HG03432 (cell line): ENCODE measurements at regions not wholly inside any gene's neighbourhood (a gene's known extent, or its start where the extent isn't known, plus 50 kb on each side); places are given as distances from the start of the nearest gene placed in this dataset.

ENCODE experiments used
- ATAC-seq: cut with Tn5 transposase; IDR thresholded peaks from one replicate; pipeline ENCODE4 v1.9.1; 2021; ENCODE audit warnings: mild to moderate bottlenecking, moderate library complexity; ENCODE audit not compliant: unreplicated experiment

- ATAC-seq, result no peak
Measured at GRCh38 chr12:94722664-94723063, 72.3 kb upstream of the TMCC3 start.

GRCh38 chr12:94721173-94721572 is 70.8 kb upstream of the TMCC3 start:
- peak; percentile 90 for ATAC-seq

DNA sequence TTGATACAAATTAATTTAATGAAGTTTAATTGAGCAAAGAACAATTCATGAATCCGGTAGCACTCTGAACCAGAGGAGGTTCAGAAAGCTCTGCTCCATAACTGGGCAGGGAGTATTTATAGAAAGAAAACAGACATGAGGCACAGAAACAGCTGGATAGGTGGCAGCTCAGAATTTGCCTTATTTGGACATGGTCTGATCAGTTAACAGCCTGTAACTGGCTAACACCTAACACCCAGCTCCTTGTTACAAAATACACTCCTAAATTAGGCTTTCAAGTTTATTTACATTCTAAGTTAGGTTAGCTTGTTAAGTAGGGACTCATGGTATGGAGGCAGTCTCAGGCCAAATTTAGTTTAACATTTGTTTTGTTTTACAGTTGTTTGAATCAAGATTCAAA is 67.8 kb upstream of the TMCC3 start:
- ATAC-seq, result no peak

DNA sequence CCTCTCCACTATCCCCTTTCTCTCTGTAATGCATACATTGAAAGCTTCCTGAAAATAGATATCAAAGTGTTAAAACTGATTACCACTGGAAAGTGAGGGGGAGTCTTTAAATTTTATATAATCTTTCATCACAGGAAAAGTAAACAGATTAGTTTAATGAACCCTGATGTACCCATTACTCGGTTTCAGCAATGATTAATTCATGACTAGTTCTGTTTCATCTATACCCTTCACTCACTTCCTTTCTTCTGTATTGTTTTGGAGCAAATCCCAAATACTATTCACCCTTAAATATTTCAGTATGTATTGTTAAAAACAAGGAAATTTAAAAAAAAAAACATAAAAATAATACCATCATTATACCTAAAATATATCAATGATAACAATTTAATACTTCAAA is 67.3 kb upstream of the TMCC3 start:
- ATAC-seq, result no peak

GRCh38 chr12:94717108-94717507 is 66.8 kb upstream of the TMCC3 start:
- ATAC-seq, result no peak

GRCh38 chr12:94716339-94716738 is 66.0 kb upstream of the TMCC3 start:
- no peak for ATAC-seq

DNA sequence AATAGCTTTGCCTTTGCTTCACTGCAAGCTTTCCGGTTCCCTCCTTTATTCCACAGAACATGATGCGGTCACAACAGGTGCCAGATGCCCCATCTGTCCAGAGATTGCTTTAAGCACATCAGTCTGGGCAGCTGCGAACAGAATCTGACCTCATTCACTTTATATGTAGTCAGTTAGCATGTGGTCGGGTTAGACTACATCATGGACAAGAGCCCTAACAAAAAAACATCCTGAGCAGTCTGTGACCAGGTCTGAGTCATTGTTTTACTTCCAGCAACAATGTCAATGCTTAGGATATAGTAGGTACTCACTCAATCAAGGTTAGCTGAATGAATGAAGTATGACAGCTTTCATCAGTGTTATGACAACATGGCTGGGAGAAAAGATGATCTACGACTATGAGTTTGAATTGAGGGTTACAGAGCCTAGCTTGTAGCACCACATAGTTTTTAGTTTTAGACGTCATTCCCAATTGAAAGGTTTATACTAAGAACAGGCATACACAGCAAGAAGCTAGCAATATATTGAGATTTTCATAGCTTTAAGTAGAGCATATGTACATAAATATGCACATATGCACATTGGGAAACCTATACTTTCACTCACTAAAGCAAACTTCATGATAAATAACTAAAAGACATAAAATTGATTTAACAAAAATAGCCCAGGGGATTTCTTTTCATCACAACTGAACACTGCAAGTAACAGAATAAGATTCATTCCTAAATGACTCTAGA is 64.2 kb upstream of the TMCC3 start:
- no peak for ATAC-seq

DNA sequence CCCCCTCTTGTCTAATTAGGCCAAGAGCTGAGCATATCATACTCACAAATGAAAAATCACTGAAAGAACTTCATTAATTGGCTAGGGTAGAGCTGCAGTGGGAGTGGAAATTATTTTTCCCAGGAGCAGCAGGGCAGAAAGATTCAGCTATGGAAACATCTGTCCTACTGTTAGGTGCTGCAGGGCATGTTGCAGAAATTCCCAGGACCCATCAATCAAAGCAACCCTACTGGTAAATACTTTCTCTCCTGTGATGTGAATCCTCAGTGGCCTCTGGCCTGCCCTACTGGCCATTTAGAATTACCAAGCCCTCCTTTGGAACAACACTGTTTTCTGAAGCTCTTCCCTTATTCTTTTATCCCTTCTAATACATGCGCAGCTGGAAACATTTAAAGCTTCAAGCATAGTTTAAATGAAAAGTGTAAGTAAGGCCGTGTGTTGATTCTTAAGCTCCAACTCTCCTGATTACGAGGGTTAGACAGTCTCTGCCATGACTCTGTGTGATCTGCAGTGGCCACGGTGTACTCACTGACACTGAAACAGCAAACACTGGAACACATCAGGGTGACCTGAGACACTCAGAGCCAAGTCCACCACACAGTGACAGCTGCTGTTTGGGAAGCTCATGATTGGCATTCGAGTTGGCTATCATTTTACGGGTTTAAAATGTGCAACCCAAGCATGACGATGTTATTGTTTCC is 62.6 kb upstream of the TMCC3 start:
- ATAC-seq, result no peak

DNA sequence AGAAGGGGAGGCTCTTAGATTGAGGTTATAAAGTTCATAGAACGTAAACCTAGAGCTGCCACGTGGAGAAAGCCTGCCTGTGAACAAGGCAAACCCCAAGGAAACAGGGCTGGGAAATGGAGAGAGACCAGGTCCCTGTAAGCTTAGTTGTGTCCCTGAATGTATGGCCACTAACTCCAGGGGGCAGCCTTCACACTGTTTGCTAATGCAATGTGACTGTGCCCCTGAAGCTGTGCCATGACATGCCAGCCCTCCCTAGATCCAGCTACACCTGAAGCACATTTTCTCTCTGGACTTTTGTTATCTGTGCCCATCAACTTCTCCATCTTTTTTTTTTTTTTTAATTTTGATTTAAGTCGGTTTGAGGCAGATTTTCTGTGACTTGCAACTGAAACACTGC is 60.6 kb upstream of the TMCC3 start:
- no peak for ATAC-seq

DNA sequence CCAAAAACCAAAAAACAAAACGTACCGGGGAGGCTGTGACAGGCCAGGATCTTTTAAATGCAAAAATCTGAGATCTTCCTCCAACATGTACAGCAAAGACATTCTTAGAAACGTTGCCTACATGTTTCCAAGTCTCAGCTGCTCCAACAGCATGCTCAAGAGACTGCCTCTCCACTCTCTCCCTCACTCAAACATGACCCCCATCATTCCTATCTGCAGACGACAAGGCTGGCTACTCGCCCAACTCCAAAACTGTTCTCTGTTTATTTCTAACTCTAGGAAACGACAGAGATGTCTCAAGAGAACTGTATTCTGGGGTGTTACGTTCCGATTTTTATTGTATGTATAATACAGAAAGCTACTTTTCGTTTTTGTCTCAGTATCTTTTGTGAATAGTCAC is 57.5 kb upstream of the TMCC3 start:
- ATAC-seq, result no peak

GRCh38 chr12:94707036-94707435 is 56.7 kb upstream of the TMCC3 start:
- no peak for ATAC-seq

DNA sequence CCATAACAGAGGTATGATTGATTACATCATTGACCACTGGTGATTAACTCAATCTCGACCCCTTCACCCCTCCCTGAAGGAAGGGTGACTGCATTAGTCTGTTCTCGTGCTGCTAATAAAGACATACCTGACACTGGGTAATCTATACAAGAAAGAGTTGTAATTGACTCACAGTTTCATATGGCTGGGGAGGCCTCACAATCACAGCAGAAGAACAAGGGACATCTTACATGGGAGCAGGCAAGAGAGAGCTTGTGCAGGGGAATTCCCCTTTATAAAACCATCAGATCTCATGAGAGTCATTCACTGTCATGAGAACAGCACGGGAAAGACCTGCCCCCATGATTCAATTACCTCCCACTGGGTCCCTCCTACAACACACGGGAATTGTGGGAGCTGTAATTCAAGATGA is 55.9 kb upstream of the TMCC3 start:
- ATAC-seq, result peak; percentile 89

GRCh38 chr12:94705676-94706075 is 55.3 kb upstream of the TMCC3 start:
- ATAC-seq, result no peak

DNA sequence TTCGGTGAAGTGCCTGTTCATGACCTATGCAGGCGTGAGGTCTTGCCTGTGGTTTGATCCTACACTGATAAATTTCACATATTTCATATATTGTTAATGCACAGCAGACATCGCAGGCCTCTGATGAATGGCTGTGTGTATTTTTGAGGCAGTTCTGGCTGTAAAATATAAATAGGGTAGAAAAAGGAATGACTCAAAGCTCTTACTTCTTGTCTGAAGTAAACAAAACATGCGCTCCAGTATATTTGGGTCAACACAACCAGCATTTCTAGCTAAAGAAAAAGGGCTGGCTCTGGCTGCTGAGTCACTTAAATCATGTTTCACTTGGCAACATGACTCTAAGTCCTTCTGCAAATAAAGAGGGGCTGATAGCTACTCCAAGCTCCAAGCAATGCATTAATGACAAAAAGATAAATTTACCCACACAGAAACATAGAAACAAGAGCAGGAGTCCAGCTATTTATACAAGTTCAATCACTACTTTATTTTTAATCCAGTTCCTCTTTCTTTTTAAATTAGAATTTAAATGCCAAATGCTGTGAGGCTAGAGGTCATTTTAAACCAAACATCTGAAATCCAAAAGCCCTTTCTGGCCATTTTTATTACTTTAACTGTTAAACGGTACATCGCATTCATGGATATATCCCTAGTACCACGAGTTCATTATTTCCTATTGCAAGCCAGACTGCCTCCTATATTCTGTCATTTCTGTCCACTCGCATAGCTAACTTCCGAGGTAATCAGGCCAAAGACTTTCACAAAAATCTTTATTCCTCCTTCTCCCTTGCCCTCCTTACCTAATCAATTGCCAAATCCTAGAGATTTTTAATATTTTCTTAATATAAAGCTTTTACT is 54.3 kb upstream of the TMCC3 start:
- ATAC-seq, result no peak

DNA sequence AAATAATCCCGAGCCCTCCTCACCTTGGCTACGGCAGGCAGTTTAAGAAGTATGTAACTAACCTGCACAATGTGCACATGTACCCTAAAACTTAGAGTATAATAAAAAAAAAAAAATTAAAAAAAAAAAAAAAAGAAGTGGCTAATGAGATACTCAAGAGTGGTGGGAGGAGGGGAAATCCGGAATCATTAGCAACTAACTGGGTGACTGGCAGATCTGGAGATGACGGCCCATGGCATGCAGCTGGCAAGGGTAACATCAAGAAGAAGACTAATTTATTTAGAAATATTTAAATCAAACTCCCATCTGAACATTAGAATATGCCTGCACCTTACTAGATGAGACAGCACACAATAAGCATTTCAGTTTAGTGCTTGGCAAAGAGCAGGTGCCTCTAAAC is 52.3 kb upstream of the TMCC3 start:
- no peak for ATAC-seq

DNA sequence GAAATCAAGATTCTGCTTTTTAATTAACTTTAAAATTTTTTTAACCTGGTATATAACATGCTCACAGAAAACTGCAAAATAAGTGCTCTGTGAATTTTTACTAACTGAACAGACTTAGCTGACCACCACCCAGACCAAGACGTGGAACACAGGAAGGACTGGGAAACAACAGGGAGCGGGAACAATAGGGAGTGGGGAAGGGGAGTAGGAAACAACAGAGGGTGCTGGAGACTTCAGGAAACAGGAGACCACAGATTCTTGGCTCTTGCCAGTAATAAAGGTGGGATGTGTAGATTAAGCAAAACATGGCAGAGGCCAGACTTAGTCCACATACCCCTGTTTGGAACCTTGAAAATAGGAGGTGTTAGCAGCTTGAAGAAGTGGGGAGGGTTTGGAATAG is 51.4 kb upstream of the TMCC3 start:
- ATAC-seq, result no peak

DNA sequence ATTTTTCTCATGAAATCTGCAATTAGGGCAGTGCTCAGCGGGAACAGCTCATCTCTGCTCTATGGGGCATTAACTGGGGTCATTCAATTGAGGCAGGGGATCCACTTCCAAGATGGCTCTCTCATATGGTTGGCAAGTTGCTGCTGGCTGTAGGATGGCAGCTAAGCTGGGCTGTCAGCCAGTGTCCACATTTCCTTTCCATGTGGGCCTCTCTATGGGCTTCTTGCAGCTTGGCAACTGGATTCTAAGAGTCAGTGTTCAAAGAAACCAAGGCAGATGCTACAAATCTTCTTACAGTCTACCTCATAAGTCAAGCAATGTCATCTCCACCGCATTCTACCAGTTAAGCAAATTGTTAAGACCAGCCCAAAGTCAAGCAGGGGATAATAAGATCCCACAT is 50.3 kb upstream of the TMCC3 start:
- ATAC-seq, result no peak
